ENCODE measurements at regions not wholly inside any gene's neighbourhood (a gene's known extent, or its start where the extent isn't known, plus 50 kb on each side); places are given as distances from the start of the nearest gene placed in this dataset.
"Not testable (repeated sequence)": the region's sequence is repeated elsewhere in the genome, so short reads cannot be mapped to it uniquely, and the experiment has no call there.

DNA sequence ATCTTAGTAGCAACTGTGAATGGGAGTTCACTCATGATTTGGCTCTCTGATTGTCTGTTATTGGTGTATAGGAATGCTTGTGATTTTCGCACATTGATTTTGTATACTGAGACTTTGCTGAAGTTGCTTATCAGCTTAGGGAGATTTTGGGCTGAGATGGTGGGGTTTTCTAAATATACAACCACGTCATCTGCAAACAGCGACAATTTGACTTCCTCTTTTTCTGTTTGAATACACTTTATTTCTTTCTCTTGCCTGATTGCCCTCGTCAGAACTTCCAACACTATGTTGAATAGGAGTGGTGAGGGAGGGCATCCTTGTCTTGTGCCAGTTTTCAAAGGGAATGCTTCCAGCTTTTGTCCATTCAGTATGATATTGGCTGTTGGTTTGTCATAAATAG lies 1883.1 kb upstream of the TENM3 start:
- TF ChIP-seq, protein P1, sequence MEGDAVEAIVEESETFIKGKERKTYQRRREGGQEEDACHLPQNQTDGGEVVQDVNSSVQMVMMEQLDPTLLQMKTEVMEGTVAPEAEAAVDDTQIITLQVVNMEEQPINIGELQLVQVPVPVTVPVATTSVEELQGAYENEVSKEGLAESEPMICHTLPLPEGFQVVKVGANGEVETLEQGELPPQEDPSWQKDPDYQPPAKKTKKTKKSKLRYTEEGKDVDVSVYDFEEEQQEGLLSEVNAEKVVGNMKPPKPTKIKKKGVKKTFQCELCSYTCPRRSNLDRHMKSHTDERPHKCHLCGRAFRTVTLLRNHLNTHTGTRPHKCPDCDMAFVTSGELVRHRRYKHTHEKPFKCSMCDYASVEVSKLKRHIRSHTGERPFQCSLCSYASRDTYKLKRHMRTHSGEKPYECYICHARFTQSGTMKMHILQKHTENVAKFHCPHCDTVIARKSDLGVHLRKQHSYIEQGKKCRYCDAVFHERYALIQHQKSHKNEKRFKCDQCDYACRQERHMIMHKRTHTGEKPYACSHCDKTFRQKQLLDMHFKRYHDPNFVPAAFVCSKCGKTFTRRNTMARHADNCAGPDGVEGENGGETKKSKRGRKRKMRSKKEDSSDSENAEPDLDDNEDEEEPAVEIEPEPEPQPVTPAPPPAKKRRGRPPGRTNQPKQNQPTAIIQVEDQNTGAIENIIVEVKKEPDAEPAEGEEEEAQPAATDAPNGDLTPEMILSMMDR (IDR thresholded peaks at IDR 0.05), result not testable (repeated sequence)
- TF ChIP-seq POLR2A (IDR thresholded peaks at IDR 0.05), result not testable (repeated sequence)
